Progenitor cell of endocrine pancreas (in vitro differentiated cells): ENCODE measurements at regions not wholly inside any gene's neighbourhood (a gene's known extent, or its start where the extent isn't known, plus 50 kb on each side); places are given as distances from the start of the nearest gene placed in this dataset.

ENCODE experiments used
- DNase-seq: peaks from one replicate; pipeline ENCODE4 v3.0.0; 2021; ENCODE audit warnings: low spot score; ENCODE audit not compliant: unreplicated experiment
- H3K27ac Mint-ChIP-seq: 2 replicates; pipeline ENCODE4 v1.8.0; 2021; ENCODE audit warnings: mild to moderate bottlenecking, moderate library complexity, mixed read lengths
- H3K27me3 Mint-ChIP-seq: 2 replicates; pipeline ENCODE4 v1.8.0; 2021; ENCODE audit warnings: mixed read lengths
- H3K36me3 Mint-ChIP-seq: 2 replicates; pipeline ENCODE4 v1.8.0; 2022; ENCODE audit warnings: mixed read lengths; ENCODE audit not compliant: insufficient read depth
- H3K4me1 Mint-ChIP-seq: 2 replicates; pipeline ENCODE4 v1.8.0; 2021; ENCODE audit warnings: low read depth, mixed read lengths
- H3K4me3 Mint-ChIP-seq: 2 replicates; pipeline ENCODE4 v1.8.0; 2021; ENCODE audit warnings: low read depth, mild to moderate bottlenecking, moderate library complexity, mixed read lengths
- H3K9me3 Mint-ChIP-seq: 2 replicates; pipeline ENCODE4 v1.8.0; 2021; ENCODE audit warnings: low read depth, mixed read lengths
- TF ChIP-seq, protein P1 (sequence below): fragments of 200-600 bp; sonication (generic); IDR thresholded peaks from one replicate; pipeline ENCODE4 v1.5.0; 2021; ENCODE audit warnings: antibody characterized with exemption, mild to moderate bottlenecking; ENCODE audit not compliant: unreplicated experiment

- TF ChIP-seq, protein P1, sequence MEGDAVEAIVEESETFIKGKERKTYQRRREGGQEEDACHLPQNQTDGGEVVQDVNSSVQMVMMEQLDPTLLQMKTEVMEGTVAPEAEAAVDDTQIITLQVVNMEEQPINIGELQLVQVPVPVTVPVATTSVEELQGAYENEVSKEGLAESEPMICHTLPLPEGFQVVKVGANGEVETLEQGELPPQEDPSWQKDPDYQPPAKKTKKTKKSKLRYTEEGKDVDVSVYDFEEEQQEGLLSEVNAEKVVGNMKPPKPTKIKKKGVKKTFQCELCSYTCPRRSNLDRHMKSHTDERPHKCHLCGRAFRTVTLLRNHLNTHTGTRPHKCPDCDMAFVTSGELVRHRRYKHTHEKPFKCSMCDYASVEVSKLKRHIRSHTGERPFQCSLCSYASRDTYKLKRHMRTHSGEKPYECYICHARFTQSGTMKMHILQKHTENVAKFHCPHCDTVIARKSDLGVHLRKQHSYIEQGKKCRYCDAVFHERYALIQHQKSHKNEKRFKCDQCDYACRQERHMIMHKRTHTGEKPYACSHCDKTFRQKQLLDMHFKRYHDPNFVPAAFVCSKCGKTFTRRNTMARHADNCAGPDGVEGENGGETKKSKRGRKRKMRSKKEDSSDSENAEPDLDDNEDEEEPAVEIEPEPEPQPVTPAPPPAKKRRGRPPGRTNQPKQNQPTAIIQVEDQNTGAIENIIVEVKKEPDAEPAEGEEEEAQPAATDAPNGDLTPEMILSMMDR, result no peak
- Mint-ChIP-seq H3K4me3 (no peak overlapping the region), H3K9me3 (peaks cover 8% of the 10 kb centered on the region), H3K27me3 (no peaks in the 10 kb centered on the region), H3K4me1 (peaks cover 18% of the 10 kb centered on the region), H3K27ac (no peak overlapping the region), H3K36me3 (no peaks in the 10 kb centered on the region)
- DNase-seq, result no peak
Observed at GRCh38 chr10:105989995-105990394, 1174.5 kb downstream of the SORCS1 start.

GRCh38 chr10:105988848-105989247, 1175.7 kb downstream of the SORCS1 start:
- peaks cover 6% of the 10 kb centered on the region for H3K9me3 Mint-ChIP-seq
- no peak overlapping the region for H3K27ac Mint-ChIP-seq
- no peaks in the 10 kb centered on the region for H3K27me3 Mint-ChIP-seq
- peaks cover 15% of the 10 kb centered on the region for H3K4me1 Mint-ChIP-seq
- TF ChIP-seq, protein P1, result no peak
- no peak for DNase-seq
- H3K36me3 Mint-ChIP-seq, result no peaks in the 10 kb centered on the region
- H3K4me3 Mint-ChIP-seq, result no peak overlapping the region

DNA sequence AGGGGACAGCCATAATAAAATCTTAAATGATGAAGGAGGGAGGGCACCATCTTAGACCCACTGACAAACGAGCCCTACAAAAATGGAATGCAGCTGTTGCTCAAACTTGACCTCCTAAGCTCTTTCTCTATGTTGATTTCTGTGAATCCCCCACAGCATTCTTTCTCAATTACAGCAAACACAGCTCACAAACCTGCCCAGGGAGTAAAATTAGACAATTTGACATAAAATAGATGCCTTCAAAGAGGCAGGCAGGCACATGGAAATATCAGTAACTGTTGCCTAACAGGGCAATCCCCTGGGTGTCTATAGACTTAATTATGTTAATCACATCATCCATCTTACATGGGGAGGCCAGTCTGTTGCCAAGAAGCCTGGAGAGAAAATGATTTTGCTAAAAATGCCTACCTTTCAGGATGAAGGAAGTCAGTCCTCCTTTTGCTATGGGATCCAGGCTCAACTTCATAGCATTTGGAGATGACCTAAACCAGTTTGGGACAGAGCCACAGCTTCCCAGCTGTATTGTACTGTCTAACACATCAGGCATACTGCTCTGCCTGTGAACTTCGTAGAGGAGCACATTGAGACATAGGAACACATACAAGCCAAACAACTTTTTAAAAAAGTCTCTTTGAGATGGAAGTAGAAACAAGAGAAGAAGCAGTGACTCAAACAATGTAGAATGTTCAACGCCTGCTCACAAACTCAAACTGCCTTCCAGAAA, 1177.4 kb downstream of the SORCS1 start:
- Mint-ChIP-seq H3K36me3 (no peaks in the 10 kb centered on the region), H3K9me3 (peaks cover under 1% of the 10 kb centered on the region), H3K4me1 (peaks cover 3% of the 10 kb centered on the region), H3K27ac (no peak overlapping the region), H3K27me3 (no peaks in the 10 kb centered on the region), H3K4me3 (no peak overlapping the region)
- TF ChIP-seq, protein P1, result no peak
- DNase-seq, result no peak

- Mint-ChIP-seq H3K27me3 (no peaks in the 10 kb centered on the region), H3K27ac (no peak overlapping the region), H3K4me1 (peaks cover 3% of the 10 kb centered on the region), H3K9me3 (no peaks in the 10 kb centered on the region), H3K4me3 (no peak overlapping the region), H3K36me3 (no peaks in the 10 kb centered on the region)
- TF ChIP-seq, protein P1, result no peak
- no peak for DNase-seq
Observed at GRCh38 chr10:105986486-105986885, 1178.0 kb downstream of the SORCS1 start.

DNA sequence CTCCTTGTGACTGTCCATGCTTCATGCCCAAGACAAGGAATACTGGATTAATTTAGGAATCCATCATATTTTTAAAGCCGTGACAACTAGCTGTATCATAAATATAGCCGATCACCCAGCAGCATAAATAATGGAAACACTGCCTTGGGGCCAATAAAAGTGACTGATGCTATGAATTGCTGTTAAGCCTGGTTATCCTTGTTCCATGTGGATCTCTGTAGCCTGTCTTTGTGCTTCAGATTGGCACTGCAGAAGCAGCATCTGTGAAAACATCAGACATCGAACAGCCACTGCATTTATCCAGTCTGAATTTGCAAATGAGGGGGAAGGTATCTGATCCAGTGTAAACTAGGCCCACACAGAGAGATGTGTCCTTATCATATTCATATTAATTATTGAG, 1181.8 kb downstream of the SORCS1 start:
- Mint-ChIP-seq H3K9me3 (no peaks in the 10 kb centered on the region), H3K36me3 (no peaks in the 10 kb centered on the region), H3K27ac (no peak overlapping the region), H3K4me1 (peaks cover 1% of the 10 kb centered on the region), H3K27me3 (no peaks in the 10 kb centered on the region), H3K4me3 (no peak overlapping the region)
- TF ChIP-seq, protein P1, result no peak
- no peak for DNase-seq
